GM12865 (cell line): ENCODE measurements at regions not wholly inside any gene's neighbourhood (a gene's known extent, or its start where the extent isn't known, plus 50 kb on each side); places are given as distances from the start of the nearest gene placed in this dataset.
A peak's percentile ranks its signal among the peaks of the same experiment; 100 is the strongest.

Source experiments
- DNase-seq: peaks from one replicate; pipeline ENCODE4 v3.0.0; 2010; ENCODE audit warnings: low read depth
- H3K4me3 ChIP-seq: 2 replicates; pipeline ENCODE4 v1.5.1; 2011; ENCODE audit warnings: mild to moderate bottlenecking, low read depth, low read length, control low read depth
- TF ChIP-seq, protein P1 (sequence below): IDR thresholded peaks from 2 replicates; pipeline ENCODE4 v1.5.1; 2011; ENCODE audit warnings: low read length, control low read depth, low read depth, inconsistent platforms; ENCODE audit not compliant: insufficient read depth; ENCODE audit errors: missing control alignments

DNA sequence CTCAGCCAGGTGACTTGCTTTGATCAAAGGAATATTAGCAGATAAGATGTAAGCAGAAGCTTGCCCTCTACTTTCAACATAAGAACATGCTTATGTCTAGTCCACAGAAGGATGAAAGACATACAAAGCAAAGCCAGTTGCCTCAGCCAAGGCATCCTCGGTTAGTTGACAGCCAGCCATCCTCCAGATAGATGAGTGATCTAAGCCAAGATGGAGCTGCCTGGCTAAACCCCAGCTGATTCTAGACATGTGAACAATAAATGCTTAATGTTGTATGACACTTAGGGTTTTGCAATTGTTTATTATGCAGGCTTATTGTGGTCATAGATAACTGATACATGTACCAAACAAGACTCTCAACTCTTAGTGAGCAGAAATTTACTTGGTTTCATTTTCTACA lies 157.6 kb upstream of the TMTC2 start:
- peak; percentile 7 for DNase-seq
- TF ChIP-seq, protein P1, sequence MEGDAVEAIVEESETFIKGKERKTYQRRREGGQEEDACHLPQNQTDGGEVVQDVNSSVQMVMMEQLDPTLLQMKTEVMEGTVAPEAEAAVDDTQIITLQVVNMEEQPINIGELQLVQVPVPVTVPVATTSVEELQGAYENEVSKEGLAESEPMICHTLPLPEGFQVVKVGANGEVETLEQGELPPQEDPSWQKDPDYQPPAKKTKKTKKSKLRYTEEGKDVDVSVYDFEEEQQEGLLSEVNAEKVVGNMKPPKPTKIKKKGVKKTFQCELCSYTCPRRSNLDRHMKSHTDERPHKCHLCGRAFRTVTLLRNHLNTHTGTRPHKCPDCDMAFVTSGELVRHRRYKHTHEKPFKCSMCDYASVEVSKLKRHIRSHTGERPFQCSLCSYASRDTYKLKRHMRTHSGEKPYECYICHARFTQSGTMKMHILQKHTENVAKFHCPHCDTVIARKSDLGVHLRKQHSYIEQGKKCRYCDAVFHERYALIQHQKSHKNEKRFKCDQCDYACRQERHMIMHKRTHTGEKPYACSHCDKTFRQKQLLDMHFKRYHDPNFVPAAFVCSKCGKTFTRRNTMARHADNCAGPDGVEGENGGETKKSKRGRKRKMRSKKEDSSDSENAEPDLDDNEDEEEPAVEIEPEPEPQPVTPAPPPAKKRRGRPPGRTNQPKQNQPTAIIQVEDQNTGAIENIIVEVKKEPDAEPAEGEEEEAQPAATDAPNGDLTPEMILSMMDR, result no peak
- no peak overlapping the region for H3K4me3 ChIP-seq

DNA sequence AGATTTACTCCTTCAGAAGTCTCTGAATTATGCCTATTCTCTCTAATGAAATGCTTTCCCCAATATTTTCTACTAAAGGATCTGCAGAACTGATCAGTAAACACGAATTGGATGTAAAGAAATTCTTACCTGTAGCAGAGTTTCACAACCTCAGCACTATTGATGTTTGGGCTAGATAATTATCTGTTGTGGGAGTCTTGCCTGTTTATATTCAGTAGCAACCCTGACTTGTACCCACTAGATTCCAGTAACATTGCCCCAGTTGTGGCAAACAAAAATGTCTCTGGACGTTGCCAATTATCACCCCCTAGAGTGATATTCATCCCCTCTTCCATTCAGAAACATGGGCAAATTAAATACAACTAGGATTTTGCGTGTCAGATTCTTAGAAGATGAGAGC lies 156.8 kb upstream of the TMTC2 start:
- DNase-seq, result no peak
- H3K4me3 ChIP-seq, result no peak overlapping the region
- TF ChIP-seq, protein P1, result no peak

DNA sequence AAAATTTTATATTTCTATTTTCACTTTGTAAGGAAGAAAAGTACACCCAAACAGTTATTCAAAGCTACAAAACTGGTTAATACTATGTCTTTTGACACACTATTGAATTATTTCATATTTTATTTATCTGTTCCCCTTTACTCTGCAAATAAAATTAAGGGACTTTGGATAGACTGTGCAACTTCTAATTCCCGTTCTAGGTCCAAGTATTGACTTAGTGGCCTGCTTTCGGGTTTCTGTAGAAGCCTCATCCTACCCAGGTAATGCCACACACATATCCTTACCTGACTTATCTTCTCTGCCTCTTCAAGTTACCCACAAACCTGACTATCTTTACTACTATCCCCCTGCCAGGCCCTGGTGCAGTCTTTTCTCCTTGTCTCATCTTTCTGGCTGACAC lies 156.3 kb upstream of the TMTC2 start:
- H3K4me3 ChIP-seq, result no peak overlapping the region
- no peak for DNase-seq
- TF ChIP-seq, protein P1, result no peak

DNA sequence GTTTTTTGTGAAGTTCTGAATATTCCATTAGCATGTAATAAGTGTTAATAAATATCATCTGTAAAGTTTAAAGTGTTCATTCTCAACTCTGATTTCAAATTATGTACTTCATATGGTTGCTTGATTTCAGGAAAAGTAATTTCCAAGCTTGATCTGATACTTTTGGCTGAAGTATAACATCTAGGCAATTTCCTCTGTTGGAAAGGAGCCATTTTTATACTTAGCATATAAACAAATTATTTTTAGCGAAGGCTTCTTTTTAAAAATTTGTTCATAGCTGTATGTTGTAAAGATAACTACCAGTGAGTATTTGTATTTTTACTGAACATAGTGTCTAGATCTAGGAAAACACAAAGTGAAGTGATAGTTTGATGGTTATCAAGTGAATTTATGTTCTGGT lies 153.4 kb upstream of the TMTC2 start:
- DNase-seq, result no peak
- no peak overlapping the region for H3K4me3 ChIP-seq
- TF ChIP-seq, protein P1, result no peak

DNA sequence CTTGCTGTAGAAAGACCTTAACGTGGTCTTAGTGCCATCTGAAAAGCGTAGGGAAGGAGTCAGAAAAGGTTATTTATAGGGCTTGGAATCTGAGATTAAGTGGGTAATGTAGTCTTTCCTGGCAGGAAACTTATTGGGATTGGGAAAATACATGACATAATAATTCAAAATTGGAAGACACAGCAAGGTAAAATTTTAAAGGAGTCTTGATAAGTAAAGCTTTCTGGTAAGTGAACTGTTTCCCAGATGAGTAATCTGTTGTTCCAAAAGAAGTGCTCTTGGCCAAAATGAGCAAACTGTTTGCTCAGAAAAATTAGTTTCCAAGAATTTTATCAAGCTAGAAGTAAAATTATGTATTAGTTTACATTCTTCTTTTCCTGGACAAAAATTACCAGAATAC lies 149.3 kb upstream of the TMTC2 start:
- no peak for DNase-seq
- TF ChIP-seq, protein P1, result no peak
- no peak overlapping the region for H3K4me3 ChIP-seq

DNA sequence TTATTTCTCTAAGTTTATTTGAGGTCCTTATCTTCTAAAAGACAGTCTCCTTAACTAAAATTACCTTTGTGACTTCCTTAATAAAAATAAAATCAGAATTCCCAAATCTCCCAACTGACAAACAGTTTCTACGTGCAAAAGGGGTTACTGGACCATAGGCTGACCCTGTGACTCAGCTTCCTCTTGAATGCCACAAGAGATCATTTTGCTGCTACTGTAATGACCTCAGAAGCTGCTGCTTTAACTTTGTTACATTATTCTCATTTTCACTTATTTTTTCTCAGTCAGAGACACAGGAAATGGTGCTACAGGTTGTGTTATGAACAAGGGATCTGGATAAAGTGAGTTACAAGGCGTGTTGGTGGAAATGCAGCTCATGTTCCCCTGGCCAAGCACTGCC lies 132.2 kb upstream of the TMTC2 start:
- TF ChIP-seq, protein P1, result no peak
- H3K4me3 ChIP-seq, result no peak overlapping the region
- DNase-seq, result peak; percentile 66

DNA sequence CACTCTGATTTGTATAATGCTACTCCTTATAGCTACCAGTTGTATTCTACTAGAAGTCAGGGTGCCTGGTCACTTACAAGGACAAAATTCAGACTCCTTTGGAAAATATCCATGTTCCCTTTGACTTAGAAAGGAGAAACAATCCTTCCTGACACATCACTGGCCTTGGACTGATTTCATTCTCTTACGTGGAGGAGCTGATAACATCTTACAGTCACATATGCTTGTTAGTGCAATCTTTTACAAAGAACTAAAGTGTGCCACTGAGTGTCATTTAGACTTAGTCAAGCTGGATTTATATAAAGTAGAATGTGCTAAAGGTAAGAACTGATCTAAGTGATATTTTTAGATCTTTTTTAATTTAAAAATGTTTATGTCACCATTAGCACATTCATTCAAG lies 131.0 kb upstream of the TMTC2 start:
- DNase-seq, result no peak
- no peak overlapping the region for H3K4me3 ChIP-seq
- TF ChIP-seq, protein P1, result no peak
